ENCODE measurements at regions not wholly inside any gene's neighbourhood (a gene's known extent, or its start where the extent isn't known, plus 50 kb on each side); places are given as distances from the start of the nearest gene placed in this dataset.

DNA sequence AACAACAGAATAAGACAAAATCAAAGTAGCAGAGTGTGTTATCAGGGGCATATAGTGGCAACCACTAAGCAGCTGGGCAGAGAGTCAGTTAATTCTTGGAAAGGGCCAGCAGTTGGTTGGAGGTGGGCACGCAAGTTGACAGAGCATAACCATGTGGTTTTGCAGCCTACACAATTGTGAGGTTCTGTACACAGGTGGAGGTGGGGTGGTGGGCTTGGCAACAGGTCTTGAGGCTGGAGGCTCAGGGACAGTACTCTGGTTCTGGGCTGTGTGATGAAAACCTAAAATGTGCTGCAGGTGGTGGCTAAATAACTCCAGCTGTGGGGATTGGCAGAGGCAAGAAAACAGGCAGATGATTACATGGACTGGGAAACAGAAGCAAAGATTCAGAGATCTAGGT lies 1112.7 kb downstream of the PDHA2 start:
- TF ChIP-seq TCF7L2 (IDR thresholded peaks at IDR 0.05; ENCODE audit: low read depth, low read length) = no peak
- TF ChIP-seq, protein P1, sequence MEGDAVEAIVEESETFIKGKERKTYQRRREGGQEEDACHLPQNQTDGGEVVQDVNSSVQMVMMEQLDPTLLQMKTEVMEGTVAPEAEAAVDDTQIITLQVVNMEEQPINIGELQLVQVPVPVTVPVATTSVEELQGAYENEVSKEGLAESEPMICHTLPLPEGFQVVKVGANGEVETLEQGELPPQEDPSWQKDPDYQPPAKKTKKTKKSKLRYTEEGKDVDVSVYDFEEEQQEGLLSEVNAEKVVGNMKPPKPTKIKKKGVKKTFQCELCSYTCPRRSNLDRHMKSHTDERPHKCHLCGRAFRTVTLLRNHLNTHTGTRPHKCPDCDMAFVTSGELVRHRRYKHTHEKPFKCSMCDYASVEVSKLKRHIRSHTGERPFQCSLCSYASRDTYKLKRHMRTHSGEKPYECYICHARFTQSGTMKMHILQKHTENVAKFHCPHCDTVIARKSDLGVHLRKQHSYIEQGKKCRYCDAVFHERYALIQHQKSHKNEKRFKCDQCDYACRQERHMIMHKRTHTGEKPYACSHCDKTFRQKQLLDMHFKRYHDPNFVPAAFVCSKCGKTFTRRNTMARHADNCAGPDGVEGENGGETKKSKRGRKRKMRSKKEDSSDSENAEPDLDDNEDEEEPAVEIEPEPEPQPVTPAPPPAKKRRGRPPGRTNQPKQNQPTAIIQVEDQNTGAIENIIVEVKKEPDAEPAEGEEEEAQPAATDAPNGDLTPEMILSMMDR (IDR thresholded peaks at IDR 0.05) = no peak

Data from Panc1 (cell line).